HepG2 (cell line): ENCODE measurements at regions not wholly inside any gene's neighbourhood (a gene's known extent, or its start where the extent isn't known, plus 50 kb on each side); places are given as distances from the start of the nearest gene placed in this dataset.

Source experiments
- ATAC-seq: fragments of 200-7000 bp; cut with Tn5 transposase; 3 replicates; pipeline ENCODE4 v1.9.1; 2020; ENCODE audit warnings: mild to moderate bottlenecking, moderate library complexity
- BruUV-seq: library from RNA; stranded (reverse); fragments of 400-500 nt; replicated peaks from 2 replicates; lab custom pipeline; 2021; lab: Mats Ljungman, UMichigan
- CTCF ChIA-PET: fragments of 300-600 bp; formaldehyde crosslinking; extraction: SDS; loops from one replicate; lab custom pipeline; 2021; ENCODE audit warnings: low total read pairs, inconsistent platforms, low intra/inter-chr PET ratio; lab: Yijun Ruan, JAX
- POLR2A ChIA-PET: fragments of 350-600 bp; sonication (Branson Sonifier 250); formaldehyde crosslinking; loops from one replicate; lab custom pipeline; 2020; ENCODE audit warnings: antibody characterized with exemption, inconsistent platforms; lab: Yijun Ruan, JAX
- DNase-seq: peaks from one replicate; pipeline ENCODE4 v3.0.0-alpha.2; 2015; ENCODE audit warnings: low spot score
- FAIRE-seq: peaks from 3 replicates; lab custom pipeline; 2011; peaks lifted over from hg19 to GRCh38; lab: Jason Lieb, UNC
- H2AFZ ChIP-seq: one replicate; pipeline ENCODE4 v1.6.1; 2011; ENCODE audit warnings: low read length, inconsistent platforms
- H3K27ac ChIP-seq: fragments of 300-600 bp; 3 replicates; pipeline ENCODE4 v1.8.0; 2011; ENCODE audit warnings: mixed run types, mild to moderate bottlenecking, mixed read lengths, low read length, inconsistent platforms; ENCODE audit not compliant: insufficient read depth; ENCODE audit errors: extremely low read length
- H3K27me3 ChIP-seq, 2 experiments: fragments of 200-600 bp in 1 of 2; 2 replicates in 1 of 2; 3 replicates in 1 of 2; pipeline versions ENCODE4 v1.6.0 to v1.8.0; 2011; ENCODE audit warnings: low read length in 2 of 2, mild to moderate bottlenecking in 2 of 2, moderate library complexity in 2 of 2, inconsistent platforms in 1 of 2; ENCODE audit not compliant: insufficient read depth in 2 of 2, control insufficient read depth in 1 of 2
- H3K36me3 ChIP-seq, 2 experiments: fragments of 200-600 bp in 1 of 2; replicated peaks in 1 of 2; 2 replicates in 1 of 2; 3 replicates in 1 of 2; pipeline versions ENCODE4 v1.5.1 to v1.8.0; 2011; ENCODE audit warnings: low read length in 2 of 2, inconsistent platforms in 1 of 2; ENCODE audit not compliant: insufficient read depth in 2 of 2, control insufficient read depth in 1 of 2
- H3K4me1 ChIP-seq: 2 replicates; pipeline ENCODE4 v1.5.1; 2012; ENCODE audit warnings: low read length, inconsistent platforms; ENCODE audit not compliant: insufficient read depth
- H3K4me2 ChIP-seq: 2 replicates; pipeline ENCODE4 v1.6.0; 2011; ENCODE audit warnings: low read depth, low read length, inconsistent platforms
- H3K4me3 ChIP-seq, 3 experiments: fragments of 200-600 bp in 1 of 3; sonication (generic), shearing (Covaris generic) in 1 of 3; replicated peaks in 1 of 3; 2 replicates each; pipeline ENCODE4 v1.5.1; 2011 to 2016; ENCODE audit warnings: low read length in 3 of 3, inconsistent platforms in 2 of 3, low read depth in 2 of 3, mild to moderate bottlenecking in 2 of 3, control low read depth in 1 of 3, mixed read lengths in 1 of 3; ENCODE audit not compliant: insufficient read depth in 1 of 3
- H3K79me2 ChIP-seq: one replicate; pipeline ENCODE4 v1.6.1; 2011; ENCODE audit warnings: low read length, inconsistent platforms; ENCODE audit not compliant: insufficient read depth
- H3K9ac ChIP-seq: 2 replicates; pipeline ENCODE4 v1.6.0; 2011; ENCODE audit warnings: mild to moderate bottlenecking, low read depth, low read length, inconsistent platforms; ENCODE audit not compliant: insufficient read depth
- H3K9me3 ChIP-seq: 2 replicates; pipeline ENCODE4 v1.5.1; 2012; ENCODE audit warnings: mild to moderate bottlenecking, low read length
- H4K20me1 ChIP-seq: 2 replicates; pipeline ENCODE4 v1.6.0; 2011; ENCODE audit warnings: inconsistent platforms, mild to moderate bottlenecking, low read length, moderate library complexity; ENCODE audit not compliant: insufficient read depth
- FOSL1 ChIP-seq: sonication (generic); formaldehyde crosslinking; IDR thresholded peaks from 2 replicates; pipeline ENCODE4 v1.9.0; 2021; ENCODE audit warnings: missing genetic modification reagents, borderline replicate concordance
- KAT7 ChIP-seq: IDR thresholded peaks from 2 replicates; pipeline ENCODE4 v1.6.1; 2018; ENCODE audit warnings: borderline replicate concordance, missing compliant biosample characterization
- KAT8 ChIP-seq: IDR thresholded peaks from 2 replicates; pipeline ENCODE4 v1.6.1; 2016; ENCODE audit warnings: missing genetic modification reagents, missing compliant biosample characterization
- MXI1 ChIP-seq: IDR thresholded peaks from 3 replicates; pipeline ENCODE4 v1.6.1; 2012; ENCODE audit warnings: low read depth, low read length, inconsistent platforms, borderline replicate concordance
- NKX3-1 ChIP-seq: sonication (generic); formaldehyde crosslinking; IDR thresholded peaks from 2 replicates; pipeline ENCODE4 v1.5.0; 2020; ENCODE audit warnings: missing genetic modification reagents
- NPAS2 ChIP-seq: sonication (generic); formaldehyde crosslinking; IDR thresholded peaks from 2 replicates; pipeline ENCODE4 v1.8.0; 2022; ENCODE audit warnings: mild to moderate bottlenecking, missing genetic modification reagents, borderline replicate concordance
- POLR2A ChIP-seq, 2 experiments: IDR thresholded peaks; 2 replicates each; pipeline ENCODE4 v1.6.1; 2011; ENCODE audit warnings: low read depth in 2 of 2, low read length in 2 of 2, mild to moderate bottlenecking in 1 of 2, moderate library complexity in 1 of 2; ENCODE audit not compliant: insufficient read depth in 1 of 2
- RFXANK ChIP-seq: IDR thresholded peaks from 2 replicates; pipeline ENCODE4 v1.6.1; 2016
- RXRA ChIP-seq: sonication (generic); formaldehyde crosslinking; IDR thresholded peaks from 2 replicates; pipeline ENCODE4 v1.5.1; 2020; ENCODE audit warnings: missing genetic modification reagents
- SCMH1 ChIP-seq: sonication (generic); formaldehyde crosslinking; IDR thresholded peaks from 2 replicates; pipeline ENCODE4 v1.9.0; 2021; ENCODE audit warnings: missing genetic modification reagents, mild to moderate bottlenecking, borderline replicate concordance
- TEAD3 ChIP-seq: optimal IDR thresholded peaks from 2 replicates; pipeline ENCODE3; 2016; ENCODE audit warnings: borderline replicate concordance
- YY1 ChIP-seq: IDR thresholded peaks from 2 replicates; pipeline ENCODE4 v1.6.1; 2011; ENCODE audit warnings: low read length, low read depth, moderate library complexity, mild to moderate bottlenecking; ENCODE audit not compliant: insufficient read depth, insufficient replicate concordance
- ZNF225 ChIP-seq: sonication (generic); formaldehyde crosslinking; IDR thresholded peaks from 2 replicates; pipeline ENCODE4 v1.4.0; 2020; ENCODE audit warnings: mild to moderate bottlenecking, missing genetic modification reagents
- ZNF3 ChIP-seq: IDR thresholded peaks from 2 replicates; pipeline ENCODE4 v1.7.0; 2017; ENCODE audit warnings: inconsistent platforms
- ZNF839 ChIP-seq: sonication (generic); formaldehyde crosslinking; IDR thresholded peaks from 2 replicates; pipeline ENCODE4 v1.4.0; 2020; ENCODE audit warnings: missing genetic modification reagents, mild to moderate bottlenecking, borderline replicate concordance
- WGBS: methylation state at CpG from one replicate; pipeline ENCODE4 v1.1.6; 2017; ENCODE audit warnings: low lambda C conversion rate; 5-methylcytosine and 5-hydroxymethylcytosine counted together
- in situ Hi-C: cut with HindIII; loops from 2 replicates; pipeline ENCODE4 v1.10.0; 2017; ENCODE audit warnings: low pct_unique_long_range_greater_than_20kb; ENCODE audit not compliant: extremely low pct_ligation_motif_present
- intact Hi-C: fragments of 100-400 bp; cut with micrococcal nuclease; formaldehyde crosslinking; loops from one replicate; pipeline ENCODE4 v1.10.0; 2022; ENCODE audit not compliant: unreplicated experiment
- TF ChIP-seq, protein P1 (sequence below): sonication (generic); formaldehyde crosslinking; IDR thresholded peaks from 2 replicates; pipeline ENCODE4 v1.5.0; 2020; ENCODE audit warnings: missing genetic modification reagents
- TF ChIP-seq, protein P2 (sequence below): IDR thresholded peaks from 2 replicates; pipeline ENCODE4 v1.6.1; 2016; ENCODE audit warnings: mild to moderate bottlenecking, missing biosample characterization, missing genetic modification reagents
- TF ChIP-seq, protein P3 (sequence below): sonication (generic); formaldehyde crosslinking; IDR thresholded peaks from 2 replicates; pipeline ENCODE4 v1.4.0; 2020; ENCODE audit warnings: missing genetic modification reagents, borderline replicate concordance
- TF ChIP-seq, protein P4 (sequence below): sonication (generic); formaldehyde crosslinking; IDR thresholded peaks from 2 replicates; pipeline ENCODE4 v1.8.1; 2023; ENCODE audit warnings: missing genetic modification reagents, inconsistent platforms, borderline replicate concordance

DNA sequence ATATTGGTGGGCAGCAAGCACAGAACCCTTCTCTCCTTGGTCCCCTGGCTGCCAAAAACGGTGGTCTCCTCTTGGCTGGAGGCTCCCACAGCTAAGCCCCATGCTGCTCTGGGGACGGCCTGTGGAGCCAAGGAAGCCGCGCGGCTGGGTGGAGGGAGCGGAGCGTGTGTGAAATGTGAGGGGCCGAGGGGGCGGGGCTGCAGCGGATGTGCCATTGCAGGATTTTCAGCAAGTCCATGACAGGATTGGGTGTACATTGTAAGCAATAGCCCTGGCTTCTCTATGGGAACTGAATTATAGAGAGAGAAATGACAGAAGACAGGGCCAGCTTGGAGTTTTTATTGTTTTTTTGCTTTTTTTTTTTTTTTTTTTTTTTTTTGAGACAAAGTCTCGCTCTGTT lies 336.5 kb downstream of the DIRAS2 start (continued):
- no peak for TF ChIP-seq TEAD3 (CRISPR knock-in tag)
- TF ChIP-seq, protein P1, sequence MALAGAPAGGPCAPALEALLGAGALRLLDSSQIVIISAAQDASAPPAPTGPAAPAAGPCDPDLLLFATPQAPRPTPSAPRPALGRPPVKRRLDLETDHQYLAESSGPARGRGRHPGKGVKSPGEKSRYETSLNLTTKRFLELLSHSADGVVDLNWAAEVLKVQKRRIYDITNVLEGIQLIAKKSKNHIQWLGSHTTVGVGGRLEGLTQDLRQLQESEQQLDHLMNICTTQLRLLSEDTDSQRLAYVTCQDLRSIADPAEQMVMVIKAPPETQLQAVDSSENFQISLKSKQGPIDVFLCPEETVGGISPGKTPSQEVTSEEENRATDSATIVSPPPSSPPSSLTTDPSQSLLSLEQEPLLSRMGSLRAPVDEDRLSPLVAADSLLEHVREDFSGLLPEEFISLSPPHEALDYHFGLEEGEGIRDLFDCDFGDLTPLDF (CRISPR knock-in tag), result no peak

DNA sequence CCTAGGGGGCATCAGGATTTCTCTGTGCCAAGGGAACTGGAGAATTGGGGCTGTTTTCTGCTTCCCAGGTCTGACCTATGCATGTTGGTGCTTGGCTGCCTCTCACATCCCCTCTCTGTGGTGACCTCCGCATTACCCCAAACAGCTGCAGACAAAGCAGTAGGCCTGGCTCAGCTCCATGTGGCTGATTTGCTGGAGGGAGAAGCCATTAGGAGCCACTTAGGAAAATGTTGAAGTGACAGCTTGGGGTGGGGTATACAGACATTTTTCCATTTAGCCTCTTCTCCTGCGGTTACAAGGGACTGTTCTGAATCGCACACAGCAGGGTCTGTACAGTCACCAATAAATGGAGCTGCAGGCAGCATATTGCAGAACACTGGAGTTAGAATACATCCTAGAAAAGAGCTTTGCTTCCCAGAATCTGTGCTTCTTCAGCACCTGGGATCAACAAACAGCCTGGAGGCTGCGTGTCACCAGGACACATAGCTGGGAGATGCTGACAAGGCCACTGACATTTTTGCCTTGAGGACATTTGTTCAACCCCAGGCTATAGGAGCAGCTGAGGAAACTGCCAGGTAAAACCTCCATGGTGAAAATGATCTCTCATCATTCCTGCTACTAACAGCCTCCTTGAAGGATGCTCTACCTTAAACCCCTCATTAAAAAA lies 335.3 kb downstream of the DIRAS2 start:
- intact Hi-C loops (no loop called here), in situ Hi-C loops (no loop called here)
- Histone ChIP-seq H4K20me1 (no peaks in the 10 kb centered on the region), H3K4me3 (no peak overlapping the region), H3K27me3 (peaks cover 1 to 3% of the 10 kb centered on the region in 2 experiments; a peak in 1 of 5 replicates), H3K27ac (no peak overlapping the region), H3K36me3 (no peaks in the 10 kb centered on the region), H3K9me3 (no peaks in the 10 kb centered on the region), H3K4me1 (no peaks in the 10 kb centered on the region), H3K79me2 (no peaks in the 10 kb centered on the region), H3K9ac (no peak overlapping the region), H2AFZ (no peak overlapping the region), H3K4me2 (no peak overlapping the region)
- ATAC-seq (no peak), FAIRE-seq (no peak), DNase-seq (no peak)
- ChIA-PET CTCF (no interaction called here), POLR2A (no interaction called here)
- BruUV-seq, result no TSS peak
- whole genome bisulfite sequencing, result 57% methylated on average over 2 of the region's 4 CpGs
- TF ChIP-seq FOSL1 (CRISPR knock-in tag) (no peak), SCMH1 (CRISPR knock-in tag) (no peak), NKX3-1 (CRISPR knock-in tag) (no peak), KAT8 (CRISPR knock-in tag) (no peak), ZNF839 (CRISPR knock-in tag) (no peak), POLR2A (IDR thresholded peaks at IDR 0.05; ENCODE audit: insufficient read depth in 1 of 2, low read depth in 2 of 2, low read length in 2 of 2) (no peak), RXRA (CRISPR knock-in tag) (no peak), YY1 (no peak), NPAS2 (CRISPR knock-in tag) (no peak), ZNF3 (CRISPR knock-in tag) (no peak), KAT7 (CRISPR knock-in tag) (no peak), MXI1 (no peak), RFXANK (CRISPR knock-in tag) (no peak), ZNF225 (CRISPR knock-in tag) (no peak)
- TF ChIP-seq, protein P2, sequence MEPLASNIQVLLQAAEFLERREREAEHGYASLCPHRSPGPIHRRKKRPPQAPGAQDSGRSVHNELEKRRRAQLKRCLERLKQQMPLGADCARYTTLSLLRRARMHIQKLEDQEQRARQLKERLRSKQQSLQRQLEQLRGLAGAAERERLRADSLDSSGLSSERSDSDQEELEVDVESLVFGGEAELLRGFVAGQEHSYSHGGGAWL, result no peak
- TF ChIP-seq, protein P3, sequence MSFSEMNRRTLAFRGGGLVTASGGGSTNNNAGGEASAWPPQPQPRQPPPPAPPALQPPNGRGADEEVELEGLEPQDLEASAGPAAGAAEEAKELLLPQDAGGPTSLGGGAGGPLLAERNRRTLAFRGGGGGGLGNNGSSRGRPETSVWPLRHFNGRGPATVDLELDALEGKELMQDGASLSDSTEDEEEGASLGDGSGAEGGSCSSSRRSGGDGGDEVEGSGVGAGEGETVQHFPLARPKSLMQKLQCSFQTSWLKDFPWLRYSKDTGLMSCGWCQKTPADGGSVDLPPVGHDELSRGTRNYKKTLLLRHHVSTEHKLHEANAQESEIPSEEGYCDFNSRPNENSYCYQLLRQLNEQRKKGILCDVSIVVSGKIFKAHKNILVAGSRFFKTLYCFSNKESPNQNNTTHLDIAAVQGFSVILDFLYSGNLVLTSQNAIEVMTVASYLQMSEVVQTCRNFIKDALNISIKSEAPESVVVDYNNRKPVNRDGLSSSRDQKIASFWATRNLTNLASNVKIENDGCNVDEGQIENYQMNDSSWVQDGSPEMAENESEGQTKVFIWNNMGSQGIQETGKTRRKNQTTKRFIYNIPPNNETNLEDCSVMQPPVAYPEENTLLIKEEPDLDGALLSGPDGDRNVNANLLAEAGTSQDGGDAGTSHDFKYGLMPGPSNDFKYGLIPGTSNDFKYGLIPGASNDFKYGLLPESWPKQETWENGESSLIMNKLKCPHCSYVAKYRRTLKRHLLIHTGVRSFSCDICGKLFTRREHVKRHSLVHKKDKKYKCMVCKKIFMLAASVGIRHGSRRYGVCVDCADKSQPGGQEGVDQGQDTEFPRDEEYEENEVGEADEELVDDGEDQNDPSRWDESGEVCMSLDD, result no peak
- TF ChIP-seq, protein P4, sequence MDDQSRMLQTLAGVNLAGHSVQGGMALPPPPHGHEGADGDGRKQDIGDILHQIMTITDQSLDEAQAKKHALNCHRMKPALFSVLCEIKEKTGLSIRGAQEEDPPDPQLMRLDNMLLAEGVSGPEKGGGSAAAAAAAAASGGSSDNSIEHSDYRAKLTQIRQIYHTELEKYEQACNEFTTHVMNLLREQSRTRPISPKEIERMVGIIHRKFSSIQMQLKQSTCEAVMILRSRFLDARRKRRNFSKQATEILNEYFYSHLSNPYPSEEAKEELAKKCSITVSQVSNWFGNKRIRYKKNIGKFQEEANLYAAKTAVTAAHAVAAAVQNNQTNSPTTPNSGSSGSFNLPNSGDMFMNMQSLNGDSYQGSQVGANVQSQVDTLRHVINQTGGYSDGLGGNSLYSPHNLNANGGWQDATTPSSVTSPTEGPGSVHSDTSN (CRISPR knock-in tag), result no peak
